ENCODE measurements at regions not wholly inside any gene's neighbourhood (a gene's known extent, or its start where the extent isn't known, plus 50 kb on each side); places are given as distances from the start of the nearest gene placed in this dataset.

DNA sequence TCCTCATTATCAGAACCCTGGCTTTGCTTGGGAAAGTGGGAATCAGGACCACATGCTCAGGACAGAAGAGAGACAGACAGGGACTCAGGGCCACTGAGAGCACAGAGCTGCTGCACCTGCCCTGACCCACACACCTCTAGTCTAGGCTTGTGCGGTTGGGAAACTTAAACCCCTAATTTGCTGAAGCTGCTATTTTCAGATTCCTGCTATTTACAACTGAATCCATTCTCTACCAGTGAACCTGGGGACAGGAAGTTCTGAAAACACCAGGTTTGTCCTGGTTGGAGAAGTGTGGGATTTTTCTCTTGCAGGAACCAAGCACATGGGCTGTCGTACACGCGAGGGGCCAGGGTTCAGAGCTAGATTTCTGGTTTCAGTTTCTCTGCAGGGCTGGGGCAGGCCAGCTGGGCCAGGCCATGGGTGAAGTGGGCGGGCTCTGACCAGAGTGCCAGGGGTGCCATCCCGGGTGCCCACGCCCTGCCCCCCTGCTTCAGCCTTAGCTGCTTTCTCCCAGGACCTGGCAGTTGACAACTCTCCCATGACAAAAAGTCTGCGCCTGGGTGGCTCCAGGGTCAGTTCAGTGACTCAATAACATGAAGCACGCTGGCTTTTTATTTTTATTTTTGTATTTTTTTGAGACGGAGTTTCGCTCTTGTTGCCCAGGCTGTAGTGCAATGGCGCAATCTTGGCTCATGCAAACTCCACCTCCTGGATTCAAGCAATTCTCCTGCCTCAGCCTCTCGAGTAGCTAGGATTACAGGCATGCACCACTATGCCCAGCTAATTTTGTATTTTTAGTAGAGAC is 51.3 kb upstream of the SLC1A4 start (continued):
- TF ChIP-seq ZC3H13 (CRISPR knock-in tag; IDR thresholded peaks at IDR 0.05) (0 out of 2 replicates have a peak, but pooled peaks have one; percentile 5), SALL1 (CRISPR knock-in tag; IDR thresholded peaks at IDR 0.05) (peak; percentile 60; the same call in 1 of the 2 replicates), ZNF367 (CRISPR knock-in tag; IDR thresholded peaks at IDR 0.05; ENCODE audit: borderline replicate concordance) (no peak), TGIF2 (CRISPR knock-in tag; IDR thresholded peaks at IDR 0.05) (no peak), PHF8 (CRISPR knock-in tag; IDR thresholded peaks at IDR 0.05) (no peak), THAP11 (CRISPR knock-in tag; IDR thresholded peaks at IDR 0.05) (0 out of 2 replicates have a peak, but pooled peaks have one; percentile 19), MTF2 (CRISPR knock-in tag; IDR thresholded peaks at IDR 0.05; ENCODE audit: borderline replicate concordance) (no peak), ZNF335 (CRISPR knock-in tag; IDR thresholded peaks at IDR 0.05) (no peak), ZNF547 (CRISPR knock-in tag; IDR thresholded peaks at IDR 0.05) (peak; percentile 57; the same call in 1 of the 2 replicates), EED (CRISPR knock-in tag; IDR thresholded peaks at IDR 0.05) (no peak), ZNF264 (CRISPR knock-in tag; IDR thresholded peaks at IDR 0.05) (no peak)
- TF ChIP-seq, protein P1, sequence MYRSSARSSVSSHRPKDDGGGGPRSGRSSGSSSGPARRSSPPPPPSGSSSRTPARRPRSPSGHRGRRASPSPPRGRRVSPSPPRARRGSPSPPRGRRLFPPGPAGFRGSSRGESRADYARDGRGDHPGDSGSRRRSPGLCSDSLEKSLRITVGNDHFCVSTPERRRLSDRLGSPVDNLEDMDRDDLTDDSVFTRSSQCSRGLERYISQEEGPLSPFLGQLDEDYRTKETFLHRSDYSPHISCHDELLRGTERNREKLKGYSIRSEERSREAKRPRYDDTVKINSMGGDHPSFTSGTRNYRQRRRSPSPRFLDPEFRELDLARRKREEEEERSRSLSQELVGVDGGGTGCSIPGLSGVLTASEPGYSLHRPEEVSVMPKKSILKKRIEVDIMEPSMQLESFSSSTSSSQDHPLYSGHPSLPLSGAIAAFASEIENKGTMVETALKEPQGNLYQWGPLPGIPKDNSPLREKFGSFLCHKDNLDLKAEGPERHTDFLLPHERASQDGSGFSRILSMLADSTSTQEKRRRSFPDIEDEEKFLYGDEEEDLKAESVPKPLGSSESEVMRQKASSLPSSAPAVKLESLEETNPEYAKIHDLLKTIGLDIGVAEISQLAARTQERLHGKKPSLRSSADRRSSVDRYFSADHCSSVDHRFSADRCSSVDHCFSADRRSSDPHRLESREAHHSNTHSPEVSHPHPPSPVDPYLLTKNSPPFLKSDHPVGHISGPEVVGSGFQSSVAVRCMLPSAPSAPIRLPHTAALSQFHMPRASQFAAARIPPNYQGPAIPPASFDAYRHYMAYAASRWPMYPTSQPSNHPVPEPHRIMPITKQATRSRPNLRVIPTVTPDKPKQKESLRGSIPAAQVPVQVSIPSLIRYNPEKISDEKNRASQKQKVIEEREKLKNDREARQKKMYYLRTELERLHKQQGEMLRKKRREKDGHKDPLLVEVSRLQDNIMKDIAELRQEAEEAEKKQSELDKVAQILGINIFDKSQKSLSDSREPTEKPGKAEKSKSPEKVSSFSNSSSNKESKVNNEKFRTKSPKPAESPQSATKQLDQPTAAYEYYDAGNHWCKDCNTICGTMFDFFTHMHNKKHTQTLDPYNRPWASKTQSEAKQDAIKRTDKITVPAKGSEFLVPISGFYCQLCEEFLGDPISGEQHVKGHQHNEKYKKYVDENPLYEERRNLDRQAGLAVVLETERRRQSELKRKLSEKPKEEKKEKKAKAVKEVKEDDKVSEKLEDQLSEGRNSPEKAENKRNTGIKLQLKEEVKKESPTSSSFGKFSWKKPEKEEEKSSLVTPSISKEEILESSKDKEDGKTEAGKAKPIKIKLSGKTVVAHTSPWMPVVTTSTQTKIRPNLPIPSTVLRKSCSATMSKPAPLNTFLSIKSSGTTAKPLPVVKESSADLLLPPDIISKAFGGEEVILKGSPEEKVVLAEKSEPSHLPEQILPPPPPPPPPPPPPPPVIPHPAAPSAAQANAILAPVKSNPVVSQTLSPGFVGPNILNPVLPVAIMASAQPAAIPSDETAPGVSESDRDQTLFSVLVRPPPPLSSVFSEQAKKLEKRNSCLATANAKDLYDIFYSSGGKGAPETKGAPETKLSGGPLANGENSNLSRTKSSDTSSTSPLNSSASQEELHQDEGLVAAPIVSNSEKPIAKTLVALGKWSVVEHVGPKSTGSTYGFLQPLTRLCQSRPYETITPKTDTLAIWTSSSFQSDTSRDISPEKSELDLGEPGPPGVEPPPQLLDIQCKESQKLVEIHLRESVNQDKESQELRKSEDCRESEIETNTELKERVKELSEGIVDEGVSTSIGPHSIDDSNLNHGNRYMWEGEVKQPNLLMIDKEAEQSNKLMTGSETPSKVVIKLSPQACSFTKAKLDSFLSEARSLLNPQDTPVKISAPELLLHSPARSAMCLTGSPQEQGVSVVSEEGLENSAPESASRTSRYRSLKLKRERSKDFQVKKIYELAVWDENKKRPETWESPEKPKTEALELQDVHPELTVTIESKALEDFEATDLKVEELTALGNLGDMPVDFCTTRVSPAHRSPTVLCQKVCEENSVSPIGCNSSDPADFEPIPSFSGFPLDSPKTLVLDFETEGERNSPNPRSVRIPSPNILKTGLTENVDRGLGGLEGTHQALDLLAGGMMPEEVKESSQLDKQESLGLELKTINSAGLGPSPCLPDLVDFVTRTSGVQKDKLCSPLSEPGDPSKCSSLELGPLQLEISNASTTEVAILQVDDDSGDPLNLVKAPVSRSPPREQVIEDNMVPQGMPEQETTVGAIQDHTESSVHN (CRISPR knock-in tag; IDR thresholded peaks at IDR 0.05) = no peak
- TF ChIP-seq, protein P2, sequence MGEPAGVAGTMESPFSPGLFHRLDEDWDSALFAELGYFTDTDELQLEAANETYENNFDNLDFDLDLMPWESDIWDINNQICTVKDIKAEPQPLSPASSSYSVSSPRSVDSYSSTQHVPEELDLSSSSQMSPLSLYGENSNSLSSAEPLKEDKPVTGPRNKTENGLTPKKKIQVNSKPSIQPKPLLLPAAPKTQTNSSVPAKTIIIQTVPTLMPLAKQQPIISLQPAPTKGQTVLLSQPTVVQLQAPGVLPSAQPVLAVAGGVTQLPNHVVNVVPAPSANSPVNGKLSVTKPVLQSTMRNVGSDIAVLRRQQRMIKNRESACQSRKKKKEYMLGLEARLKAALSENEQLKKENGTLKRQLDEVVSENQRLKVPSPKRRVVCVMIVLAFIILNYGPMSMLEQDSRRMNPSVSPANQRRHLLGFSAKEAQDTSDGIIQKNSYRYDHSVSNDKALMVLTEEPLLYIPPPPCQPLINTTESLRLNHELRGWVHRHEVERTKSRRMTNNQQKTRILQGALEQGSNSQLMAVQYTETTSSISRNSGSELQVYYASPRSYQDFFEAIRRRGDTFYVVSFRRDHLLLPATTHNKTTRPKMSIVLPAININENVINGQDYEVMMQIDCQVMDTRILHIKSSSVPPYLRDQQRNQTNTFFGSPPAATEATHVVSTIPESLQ (CRISPR knock-in tag; conservative IDR thresholded peaks at IDR 0.05) = no peak
- TF ChIP-seq, protein P3, sequence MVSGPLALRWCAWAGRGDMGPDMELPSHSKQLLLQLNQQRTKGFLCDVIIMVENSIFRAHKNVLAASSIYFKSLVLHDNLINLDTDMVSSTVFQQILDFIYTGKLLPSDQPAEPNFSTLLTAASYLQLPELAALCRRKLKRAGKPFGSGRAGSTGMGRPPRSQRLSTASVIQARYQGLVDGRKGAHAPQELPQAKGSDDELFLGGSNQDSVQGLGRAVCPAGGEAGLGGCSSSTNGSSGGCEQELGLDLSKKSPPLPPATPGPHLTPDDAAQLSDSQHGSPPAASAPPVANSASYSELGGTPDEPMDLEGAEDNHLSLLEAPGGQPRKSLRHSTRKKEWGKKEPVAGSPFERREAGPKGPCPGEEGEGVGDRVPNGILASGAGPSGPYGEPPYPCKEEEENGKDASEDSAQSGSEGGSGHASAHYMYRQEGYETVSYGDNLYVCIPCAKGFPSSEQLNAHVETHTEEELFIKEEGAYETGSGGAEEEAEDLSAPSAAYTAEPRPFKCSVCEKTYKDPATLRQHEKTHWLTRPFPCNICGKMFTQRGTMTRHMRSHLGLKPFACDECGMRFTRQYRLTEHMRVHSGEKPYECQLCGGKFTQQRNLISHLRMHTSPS (CRISPR knock-in tag; IDR thresholded peaks at IDR 0.05; ENCODE audit: low read depth) = peak; percentile 89

Data from HepG2 (cell line).